K562 (cell line): ENCODE measurements at regions not wholly inside any gene's neighbourhood (a gene's known extent, or its start where the extent isn't known, plus 50 kb on each side); places are given as distances from the start of the nearest gene placed in this dataset.

Source experiments
- CLOCK ChIP-seq: fragments of 250-450 bp; sonication (Bioruptor Pico); IDR thresholded peaks from 2 replicates; pipeline ENCODE4 v1.4.0; 2020; ENCODE audit warnings: mild to moderate bottlenecking, moderate library complexity, borderline replicate concordance
- CXXC5 ChIP-seq: fragments of 250-450 bp; sonication (Bioruptor Pico); IDR thresholded peaks from 2 replicates; pipeline ENCODE4 v1.8.0; 2022; ENCODE audit warnings: inconsistent platforms, mild to moderate bottlenecking, moderate library complexity
- ESRRA ChIP-seq: fragments of 450-650 bp; IDR thresholded peaks from 2 replicates; pipeline ENCODE4 v1.6.1; 2014; ENCODE audit warnings: low read depth, mild to moderate bottlenecking, moderate library complexity, borderline replicate concordance
- FOXJ2 ChIP-seq: fragments of 200-800 bp; sonication (Bioruptor generic); IDR thresholded peaks from 2 replicates; pipeline ENCODE4 v1.6.1; 2016; ENCODE audit warnings: missing genetic modification characterization, missing compliant biosample characterization
- GATAD2A ChIP-seq: fragments of 450-650 bp; IDR thresholded peaks from 2 replicates; pipeline ENCODE4 v1.6.1; 2017
- HLTF ChIP-seq: fragments of 450-650 bp; IDR thresholded peaks from 2 replicates; pipeline ENCODE4 v1.6.1; 2016
- OTX1 ChIP-seq: fragments of 450-650 bp; formaldehyde crosslinking; IDR thresholded peaks from 2 replicates; pipeline ENCODE4 v1.4.0; 2022; ENCODE audit warnings: mild to moderate bottlenecking
- REST ChIP-seq, 2 experiments: fragments of 450-650 bp; formaldehyde crosslinking in 1 of 2; IDR thresholded peaks; 2 replicates each; pipeline versions ENCODE4 v1.4.0 to v1.6.1; 2014 to 2020; ENCODE audit warnings: mild to moderate bottlenecking in 2 of 2, borderline replicate concordance in 1 of 2, low read depth in 1 of 2
- TAF15 ChIP-seq: fragments of 200-400 bp; formaldehyde crosslinking; IDR thresholded peaks from 2 replicates; pipeline ENCODE4 v1.6.1; 2017; ENCODE audit warnings: mild to moderate bottlenecking, low read depth, low read length, moderate library complexity
- U2AF2 ChIP-seq: fragments of 200-400 bp; formaldehyde crosslinking; optimal IDR thresholded peaks from 2 replicates; pipeline ENCODE3; 2017; ENCODE audit warnings: low read depth, mild to moderate bottlenecking, low read length
- ZNF175 ChIP-seq: fragments of 200-800 bp; sonication (Bioruptor generic); IDR thresholded peaks from 2 replicates; pipeline ENCODE4 v1.6.1; 2016; ENCODE audit warnings: low read depth, mild to moderate bottlenecking, missing genetic modification characterization, missing compliant biosample characterization
- ZNF354B ChIP-seq: fragments of 250-450 bp; sonication (Bioruptor Pico); IDR thresholded peaks from 2 replicates; pipeline ENCODE4 v1.4.0; 2020
- ZNF644 ChIP-seq: fragments of 200-800 bp; sonication (Bioruptor generic); IDR thresholded peaks from 2 replicates; pipeline ENCODE4 v1.6.1; 2016; ENCODE audit warnings: low read depth, missing genetic modification characterization, missing compliant biosample characterization
- TF ChIP-seq, protein P1 (sequence below): fragments of 450-650 bp; formaldehyde crosslinking; IDR thresholded peaks from 2 replicates; pipeline ENCODE4 v1.4.0; 2020; ENCODE audit warnings: mild to moderate bottlenecking, mixed read lengths
- TF ChIP-seq, protein P2 (sequence below): fragments of 250-450 bp; sonication (Bioruptor Pico); IDR thresholded peaks from 2 replicates; pipeline ENCODE4 v1.6.1; 2021; ENCODE audit warnings: mild to moderate bottlenecking

DNA sequence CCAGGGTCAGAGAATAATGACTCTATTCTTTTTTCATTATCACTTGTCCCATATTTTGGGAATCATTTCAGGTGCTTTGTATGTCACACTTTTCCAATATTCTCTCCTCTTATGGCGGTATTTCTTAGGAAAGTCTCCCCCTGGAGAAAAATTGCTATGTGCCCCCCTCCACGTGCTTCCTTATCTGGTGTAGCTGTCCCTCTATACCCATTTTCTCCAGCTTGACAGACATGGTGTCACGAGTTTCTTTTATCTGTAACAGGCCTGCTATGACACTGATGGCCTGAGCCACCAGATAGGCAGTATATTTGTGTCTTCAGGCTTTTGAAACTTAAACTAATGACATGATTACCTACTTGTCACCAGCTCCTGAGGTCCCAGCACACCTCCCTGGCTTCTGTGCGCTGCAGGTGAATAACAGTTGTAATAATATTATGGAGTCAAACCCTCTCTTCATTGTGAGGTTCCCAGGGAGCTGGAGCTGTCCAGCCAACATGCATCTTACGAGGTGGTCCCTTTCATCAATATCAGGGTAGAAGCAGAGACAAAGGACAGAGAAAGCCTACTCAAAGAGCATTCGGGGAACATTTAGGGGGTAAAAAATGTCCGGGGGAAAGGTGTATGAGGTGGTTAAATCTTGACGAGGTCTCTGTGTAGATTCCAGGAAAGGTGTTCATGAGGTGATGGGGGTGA, 71.2 kb upstream of the DUSP10 start (continued):
- TF ChIP-seq REST (IDR thresholded peaks at IDR 0.05; ENCODE audit: borderline replicate concordance) = peak; percentile 61; the same call in 1 of the 2 replicates
- TF ChIP-seq REST (CRISPR knock-in tag; IDR thresholded peaks at IDR 0.05; ENCODE audit: low read depth) = 0 out of 2 replicates have a peak, but pooled peaks have one; percentile 17
- no peak for TF ChIP-seq TAF15
- TF ChIP-seq ZNF644 (tag) = 0 out of 2 replicates have a peak, but pooled peaks have one; percentile 41
- TF ChIP-seq HLTF = no peak
- peak; percentile 68; the same call in 1 of the 2 replicates for TF ChIP-seq ZNF175 (CRISPR knock-in tag)
- 0 out of 2 replicates have a peak, but pooled peaks have one; percentile 22 for TF ChIP-seq FOXJ2 (tag)
- TF ChIP-seq CLOCK (CRISPR knock-in tag) = peak; percentile 75; the same call in 1 of the 2 replicates
- no peak for TF ChIP-seq OTX1 (CRISPR knock-in tag)
- TF ChIP-seq ESRRA = no peak
- TF ChIP-seq, protein P1, sequence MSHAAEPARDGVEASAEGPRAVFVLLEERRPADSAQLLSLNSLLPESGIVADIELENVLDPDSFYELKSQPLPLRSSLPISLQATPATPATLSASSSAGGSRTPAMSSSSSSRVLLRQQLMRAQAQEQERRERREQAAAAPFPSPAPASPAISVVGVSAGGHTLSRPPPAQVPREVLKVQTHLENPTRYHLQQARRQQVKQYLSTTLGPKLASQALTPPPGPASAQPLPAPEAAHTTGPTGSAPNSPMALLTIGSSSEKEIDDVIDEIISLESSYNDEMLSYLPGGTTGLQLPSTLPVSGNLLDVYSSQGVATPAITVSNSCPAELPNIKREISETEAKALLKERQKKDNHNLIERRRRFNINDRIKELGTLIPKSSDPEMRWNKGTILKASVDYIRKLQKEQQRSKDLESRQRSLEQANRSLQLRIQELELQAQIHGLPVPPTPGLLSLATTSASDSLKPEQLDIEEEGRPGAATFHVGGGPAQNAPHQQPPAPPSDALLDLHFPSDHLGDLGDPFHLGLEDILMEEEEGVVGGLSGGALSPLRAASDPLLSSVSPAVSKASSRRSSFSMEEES (CRISPR knock-in tag) = peak; percentile 95
- TF ChIP-seq U2AF2 = no peak
- no peak for TF ChIP-seq ZNF354B (CRISPR knock-in tag)
- no peak for TF ChIP-seq GATAD2A
- TF ChIP-seq CXXC5 (CRISPR knock-in tag) = peak; percentile 59
- TF ChIP-seq, protein P2, sequence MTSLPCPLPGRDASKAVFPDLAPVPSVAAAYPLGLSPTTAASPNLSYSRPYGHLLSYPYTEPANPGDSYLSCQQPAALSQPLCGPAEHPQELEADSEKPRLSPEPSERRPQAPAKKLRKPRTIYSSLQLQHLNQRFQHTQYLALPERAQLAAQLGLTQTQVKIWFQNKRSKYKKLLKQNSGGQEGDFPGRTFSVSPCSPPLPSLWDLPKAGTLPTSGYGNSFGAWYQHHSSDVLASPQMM (CRISPR knock-in tag) = no peak
